ENCODE measurements at regions not wholly inside any gene's neighbourhood (a gene's known extent, or its start where the extent isn't known, plus 50 kb on each side); places are given as distances from the start of the nearest gene placed in this dataset.

GRCh38 chrX:124829930-124830329 is 483.6 kb downstream of the SH2D1A start:
- Mint-ChIP-seq H3K9me3 (peaks cover 0 to 4% (median 0%) of the 10 kb centered on the region in 7 donors), H3K36me3 (no peaks in the 10 kb centered on the region), H3K27me3 (no peaks in the 10 kb centered on the region), H3K4me3 (peak overlapping the region in 1 of 8 donors; percentile 40), H3K4me1 (peaks cover 0 to 7% (median 0%) of the 10 kb centered on the region in 3 donors), H3K27ac (no peak overlapping the region)
- ATAC-seq (ENCODE audit: low read depth in 2 of 2), result no peak
- DNase-seq, result no peak

- Mint-ChIP-seq H3K27me3 (no peaks in the 10 kb centered on the region), H3K36me3 (no peaks in the 10 kb centered on the region), H3K4me1 (no peaks in the 10 kb centered on the region), H3K9me3 (peaks cover 0 to 2% (median 0%) of the 10 kb centered on the region in 7 donors), H3K4me3 (no peak overlapping the region), H3K27ac (no peak overlapping the region)
- DNase-seq (no peak), ATAC-seq (ENCODE audit: low read depth in 2 of 2) (no peak)
Measured at GRCh38 chrX:124836786-124837185, 482.9 kb upstream of the TEX13C start.

- Mint-ChIP-seq H3K27me3 (no peaks in the 10 kb centered on the region), H3K27ac (no peak overlapping the region), H3K4me1 (no peaks in the 10 kb centered on the region), H3K4me3 (no peak overlapping the region), H3K9me3 (no peaks in the 10 kb centered on the region), H3K36me3 (no peaks in the 10 kb centered on the region)
- ATAC-seq (ENCODE audit: low read depth in 2 of 2), result no peak
- DNase-seq, result no peak
Measured at GRCh38 chrX:124842205-124842604, 477.5 kb upstream of the TEX13C start.

- Mint-ChIP-seq H3K9me3 (peaks cover 0 to 10% (median 4%) of the 10 kb centered on the region in 7 donors), H3K36me3 (no peaks in the 10 kb centered on the region), H3K4me3 (no peak overlapping the region), H3K4me1 (no peaks in the 10 kb centered on the region), H3K27me3 (no peaks in the 10 kb centered on the region), H3K27ac (no peak overlapping the region)
- DNase-seq (no peak), ATAC-seq (ENCODE audit: low read depth in 2 of 2) (no peak)
Measured at GRCh38 chrX:124860736-124861135, 458.9 kb upstream of the TEX13C start.

GRCh38 chrX:124862301-124862700 is 457.4 kb upstream of the TEX13C start:
- Mint-ChIP-seq H3K27ac (no peak overlapping the region), H3K4me3 (no peak overlapping the region), H3K27me3 (no peaks in the 10 kb centered on the region), H3K36me3 (no peaks in the 10 kb centered on the region), H3K9me3 (peaks cover 0 to 11% (median 4%) of the 10 kb centered on the region in 7 donors), H3K4me1 (no peaks in the 10 kb centered on the region)
- ATAC-seq (ENCODE audit: low read depth in 2 of 2), result no peak
- DNase-seq, result no peak

GRCh38 chrX:124863303-124863702 is 456.4 kb upstream of the TEX13C start:
- ATAC-seq (ENCODE audit: low read depth in 2 of 2), result no peak
- H3K36me3 Mint-ChIP-seq, result no peaks in the 10 kb centered on the region
- no peak overlapping the region for H3K27ac Mint-ChIP-seq
- H3K4me1 Mint-ChIP-seq, result no peaks in the 10 kb centered on the region
- H3K27me3 Mint-ChIP-seq, result no peaks in the 10 kb centered on the region
- no peak for DNase-seq
- H3K4me3 Mint-ChIP-seq, result no peak overlapping the region
- H3K9me3 Mint-ChIP-seq, result peaks cover 4 to 11% (median 9%) of the 10 kb centered on the region in 7 donors

GRCh38 chrX:124887572-124887971 is 432.1 kb upstream of the TEX13C start:
- no peak for ATAC-seq (ENCODE audit: low read depth in 2 of 2)
- Mint-ChIP-seq H3K27me3 (no peaks in the 10 kb centered on the region), H3K9me3 (peaks cover 0 to 2% (median 0%) of the 10 kb centered on the region in 7 donors)

GRCh38 chrX:124895947-124896346 is 423.7 kb upstream of the TEX13C start:
- no peaks in the 10 kb centered on the region for H3K27me3 Mint-ChIP-seq
- H3K4me1 Mint-ChIP-seq, result no peaks in the 10 kb centered on the region
- no peak for ATAC-seq (ENCODE audit: low read depth in 2 of 2)
- peaks cover 0 to 5% (median 0%) of the 10 kb centered on the region in 7 donors for H3K9me3 Mint-ChIP-seq
- H3K4me3 Mint-ChIP-seq, result no peak overlapping the region
- DNase-seq, result no peak
- H3K27ac Mint-ChIP-seq, result no peak overlapping the region
- no peaks in the 10 kb centered on the region for H3K36me3 Mint-ChIP-seq

More at GRCh38 chrX:124887572-124887971, 432.1 kb upstream of the TEX13C start:
- no peaks in the 10 kb centered on the region for H3K4me1 Mint-ChIP-seq
- H3K36me3 Mint-ChIP-seq, result no peaks in the 10 kb centered on the region
- H3K27ac Mint-ChIP-seq, result no peak overlapping the region
- no peak overlapping the region for H3K4me3 Mint-ChIP-seq
- no peak for DNase-seq

- Mint-ChIP-seq H3K4me3 (no peak overlapping the region), H3K4me1 (no peaks in the 10 kb centered on the region), H3K9me3 (peaks cover 0 to 10% (median 4%) of the 10 kb centered on the region in 7 donors), H3K36me3 (no peaks in the 10 kb centered on the region), H3K27ac (no peak overlapping the region), H3K27me3 (no peaks in the 10 kb centered on the region)
- DNase-seq, result no peak
- no peak for ATAC-seq (ENCODE audit: low read depth in 2 of 2)
Measured at GRCh38 chrX:124902953-124903352, 416.7 kb upstream of the TEX13C start.

GRCh38 chrX:124910611-124911010 is 409.1 kb upstream of the TEX13C start:
- H3K4me3 Mint-ChIP-seq, result no peak overlapping the region
- H3K4me1 Mint-ChIP-seq, result no peaks in the 10 kb centered on the region
- H3K27ac Mint-ChIP-seq, result no peak overlapping the region
- H3K9me3 Mint-ChIP-seq, result peaks cover 0 to 10% (median 6%) of the 10 kb centered on the region in 7 donors
- H3K36me3 Mint-ChIP-seq, result no peaks in the 10 kb centered on the region
- H3K27me3 Mint-ChIP-seq, result no peaks in the 10 kb centered on the region
- DNase-seq (no peak), ATAC-seq (ENCODE audit: low read depth in 2 of 2) (no peak)

- DNase-seq (no peak), ATAC-seq (ENCODE audit: low read depth in 2 of 2) (no peak)
- H3K4me3 Mint-ChIP-seq, result no peak overlapping the region
- H3K27ac Mint-ChIP-seq, result no peak overlapping the region
- H3K27me3 Mint-ChIP-seq, result no peaks in the 10 kb centered on the region
- H3K9me3 Mint-ChIP-seq, result peaks cover 0 to 4% (median 0%) of the 10 kb centered on the region in 7 donors
- no peaks in the 10 kb centered on the region for H3K36me3 Mint-ChIP-seq
- H3K4me1 Mint-ChIP-seq, result no peaks in the 10 kb centered on the region
Measured at GRCh38 chrX:124917011-124917410, 402.7 kb upstream of the TEX13C start.

- Mint-ChIP-seq H3K9me3 (peaks cover 0 to 4% (median 0%) of the 10 kb centered on the region in 7 donors), H3K36me3 (no peaks in the 10 kb centered on the region), H3K4me3 (no peak overlapping the region), H3K27ac (no peak overlapping the region), H3K27me3 (no peaks in the 10 kb centered on the region), H3K4me1 (no peaks in the 10 kb centered on the region)
- no peak for DNase-seq
- ATAC-seq (ENCODE audit: low read depth in 2 of 2), result no peak
Measured at GRCh38 chrX:124925681-124926080, 394.0 kb upstream of the TEX13C start.

GRCh38 chrX:124931241-124931640 is 388.4 kb upstream of the TEX13C start:
- ATAC-seq (ENCODE audit: low read depth in 2 of 2), result no peak

GRCh38 chrX:124931958-124932357 is 387.7 kb upstream of the TEX13C start:
- H3K27ac Mint-ChIP-seq, result no peak overlapping the region
- H3K9me3 Mint-ChIP-seq, result peaks cover 0 to 7% (median 0%) of the 10 kb centered on the region in 7 donors
- no peaks in the 10 kb centered on the region for H3K36me3 Mint-ChIP-seq
- no peaks in the 10 kb centered on the region for H3K27me3 Mint-ChIP-seq
- DNase-seq, result no peak
- H3K4me1 Mint-ChIP-seq, result no peaks in the 10 kb centered on the region
- no peak for ATAC-seq (ENCODE audit: low read depth in 2 of 2)
- H3K4me3 Mint-ChIP-seq, result no peak overlapping the region

More at GRCh38 chrX:124931241-124931640, 388.4 kb upstream of the TEX13C start:
- Mint-ChIP-seq H3K9me3 (peaks cover 0 to 7% (median 0%) of the 10 kb centered on the region in 7 donors), H3K27ac (peak overlapping the region in 1 of 6 donors; percentile 39), H3K36me3 (no peaks in the 10 kb centered on the region), H3K27me3 (no peaks in the 10 kb centered on the region), H3K4me3 (no peak overlapping the region), H3K4me1 (no peaks in the 10 kb centered on the region)
- DNase-seq, result no peak

- ATAC-seq (ENCODE audit: low read depth in 2 of 2) (no peak), DNase-seq (no peak)
- Mint-ChIP-seq H3K27ac (no peak overlapping the region), H3K4me3 (no peak overlapping the region), H3K4me1 (no peaks in the 10 kb centered on the region), H3K36me3 (no peaks in the 10 kb centered on the region), H3K27me3 (no peaks in the 10 kb centered on the region), H3K9me3 (peaks cover 0 to 2% (median 0%) of the 10 kb centered on the region in 7 donors)
Measured at GRCh38 chrX:124938715-124939114, 381.0 kb upstream of the TEX13C start.
